T-helper 1 cell treated with Interleukin-12 subunit alpha and Interleukin-12 subunit beta and Interleukin-4 antibody, amounts not matched to agents 30 μg/mL and 1 μg/mL, for 36 hours (primary cell): ENCODE measurements at regions not wholly inside any gene's neighbourhood (a gene's known extent, or its start where the extent isn't known, plus 50 kb on each side); places are given as distances from the start of the nearest gene placed in this dataset.

Experiments used
- H3K27ac Mint-ChIP-seq: one replicate; pipeline ENCODE4 v1.8.0; 2021; ENCODE audit warnings: mild to moderate bottlenecking, mixed read lengths
- H3K27me3 Mint-ChIP-seq: one replicate; pipeline ENCODE4 v1.8.0; 2021; ENCODE audit warnings: low read depth, mixed read lengths
- H3K36me3 Mint-ChIP-seq: one replicate; pipeline ENCODE4 v1.8.0; 2021; ENCODE audit warnings: low read depth, mixed read lengths
- H3K4me1 Mint-ChIP-seq: one replicate; pipeline ENCODE4 v1.8.0; 2021; ENCODE audit warnings: low read depth, mixed read lengths
- H3K4me3 Mint-ChIP-seq: one replicate; pipeline ENCODE4 v1.8.0; 2021; ENCODE audit warnings: mild to moderate bottlenecking, moderate library complexity, mixed read lengths
- H3K9me3 Mint-ChIP-seq: one replicate; pipeline ENCODE4 v1.8.0; 2021; ENCODE audit warnings: mixed read lengths

- Mint-ChIP-seq H3K36me3 (no peaks in the 10 kb centered on the region), H3K4me3 (no peak overlapping the region), H3K27me3 (no peaks in the 10 kb centered on the region), H3K27ac (no peak overlapping the region), H3K9me3 (peaks cover 61% of the 10 kb centered on the region), H3K4me1 (no peaks in the 10 kb centered on the region)
These were observed 1141.8 kb upstream of the AUTS2 start for GRCh38 chr7:68456469-68456868.

GRCh38 chr7:68457481-68457880 lies 1140.8 kb upstream of the AUTS2 start:
- H3K27me3 Mint-ChIP-seq = no peaks in the 10 kb centered on the region
- H3K27ac Mint-ChIP-seq = no peak overlapping the region
- H3K36me3 Mint-ChIP-seq = no peaks in the 10 kb centered on the region
- H3K4me1 Mint-ChIP-seq = no peaks in the 10 kb centered on the region
- peaks cover 66% of the 10 kb centered on the region for H3K9me3 Mint-ChIP-seq
- no peak overlapping the region for H3K4me3 Mint-ChIP-seq

- no peak overlapping the region for H3K27ac Mint-ChIP-seq
- peaks cover 59% of the 10 kb centered on the region for H3K9me3 Mint-ChIP-seq
- no peaks in the 10 kb centered on the region for H3K36me3 Mint-ChIP-seq
These were observed 1140.0 kb upstream of the AUTS2 start for GRCh38 chr7:68458010-68458908.

GRCh38 chr7:68461430-68461829 lies 1136.8 kb upstream of the AUTS2 start:
- Mint-ChIP-seq H3K9me3 (peaks cover 47% of the 10 kb centered on the region), H3K4me3 (no peak overlapping the region), H3K36me3 (no peaks in the 10 kb centered on the region), H3K4me1 (no peaks in the 10 kb centered on the region), H3K27me3 (no peaks in the 10 kb centered on the region), H3K27ac (no peak overlapping the region)

More at GRCh38 chr7:68458010-68458908, 1140.0 kb upstream of the AUTS2 start:
- no peak overlapping the region for H3K4me3 Mint-ChIP-seq
- H3K27me3 Mint-ChIP-seq = no peaks in the 10 kb centered on the region
- H3K4me1 Mint-ChIP-seq = no peaks in the 10 kb centered on the region

GRCh38 chr7:68470836-68471435 lies 1127.3 kb upstream of the AUTS2 start:
- Mint-ChIP-seq H3K27ac (no peak overlapping the region), H3K36me3 (no peaks in the 10 kb centered on the region), H3K4me1 (no peaks in the 10 kb centered on the region), H3K4me3 (no peak overlapping the region), H3K27me3 (no peaks in the 10 kb centered on the region), H3K9me3 (peaks cover 54% of the 10 kb centered on the region)

GRCh38 chr7:68472688-68473087 lies 1125.6 kb upstream of the AUTS2 start:
- peaks cover 47% of the 10 kb centered on the region for H3K9me3 Mint-ChIP-seq
- H3K27ac Mint-ChIP-seq = no peak overlapping the region
- H3K36me3 Mint-ChIP-seq = no peaks in the 10 kb centered on the region
- no peak overlapping the region for H3K4me3 Mint-ChIP-seq
- H3K4me1 Mint-ChIP-seq = no peaks in the 10 kb centered on the region
- H3K27me3 Mint-ChIP-seq = no peaks in the 10 kb centered on the region

GRCh38 chr7:68474661-68475216 lies 1123.5 kb upstream of the AUTS2 start:
- H3K27me3 Mint-ChIP-seq = no peaks in the 10 kb centered on the region
- no peak overlapping the region for H3K27ac Mint-ChIP-seq

GRCh38 chr7:68476966-68477365 lies 1121.3 kb upstream of the AUTS2 start:
- Mint-ChIP-seq H3K4me3 (no peak overlapping the region), H3K27ac (no peak overlapping the region), H3K4me1 (no peaks in the 10 kb centered on the region), H3K9me3 (peaks cover 42% of the 10 kb centered on the region), H3K36me3 (no peaks in the 10 kb centered on the region), H3K27me3 (no peaks in the 10 kb centered on the region)

More at GRCh38 chr7:68474661-68475216, 1123.5 kb upstream of the AUTS2 start:
- Mint-ChIP-seq H3K4me1 (no peaks in the 10 kb centered on the region), H3K4me3 (no peak overlapping the region), H3K9me3 (peaks cover 36% of the 10 kb centered on the region), H3K36me3 (no peaks in the 10 kb centered on the region)

- no peak overlapping the region for H3K27ac Mint-ChIP-seq
- peaks cover 38% of the 10 kb centered on the region for H3K9me3 Mint-ChIP-seq
- H3K36me3 Mint-ChIP-seq = no peaks in the 10 kb centered on the region
- H3K27me3 Mint-ChIP-seq = no peaks in the 10 kb centered on the region
- H3K4me3 Mint-ChIP-seq = no peak overlapping the region
- no peaks in the 10 kb centered on the region for H3K4me1 Mint-ChIP-seq
These were observed 1119.9 kb upstream of the AUTS2 start for GRCh38 chr7:68478326-68478725.

- Mint-ChIP-seq H3K4me1 (no peaks in the 10 kb centered on the region), H3K36me3 (no peaks in the 10 kb centered on the region), H3K27ac (no peak overlapping the region), H3K9me3 (peaks cover 41% of the 10 kb centered on the region), H3K27me3 (no peaks in the 10 kb centered on the region), H3K4me3 (no peak overlapping the region)
These were observed 1115.5 kb upstream of the AUTS2 start for GRCh38 chr7:68482800-68483199.

- H3K4me1 Mint-ChIP-seq = no peaks in the 10 kb centered on the region
- H3K36me3 Mint-ChIP-seq = no peaks in the 10 kb centered on the region
- H3K4me3 Mint-ChIP-seq = no peak overlapping the region
- no peak overlapping the region for H3K27ac Mint-ChIP-seq
- H3K27me3 Mint-ChIP-seq = no peaks in the 10 kb centered on the region
- peaks cover 51% of the 10 kb centered on the region for H3K9me3 Mint-ChIP-seq
These were observed 1113.5 kb upstream of the AUTS2 start for GRCh38 chr7:68484731-68485130.

- Mint-ChIP-seq H3K4me3 (no peak overlapping the region), H3K4me1 (no peaks in the 10 kb centered on the region), H3K9me3 (peaks cover 49% of the 10 kb centered on the region), H3K27ac (no peak overlapping the region), H3K27me3 (no peaks in the 10 kb centered on the region), H3K36me3 (no peaks in the 10 kb centered on the region)
These were observed 1112.9 kb upstream of the AUTS2 start for GRCh38 chr7:68485253-68485917.

- Mint-ChIP-seq H3K9me3 (peaks cover 30% of the 10 kb centered on the region), H3K27me3 (no peaks in the 10 kb centered on the region), H3K36me3 (no peaks in the 10 kb centered on the region), H3K4me1 (no peaks in the 10 kb centered on the region), H3K4me3 (no peak overlapping the region), H3K27ac (no peak overlapping the region)
These were observed 1109.8 kb upstream of the AUTS2 start for GRCh38 chr7:68488341-68489060.
